OCI-LY1 (cell line): ENCODE measurements at regions not wholly inside any gene's neighbourhood (a gene's known extent, or its start where the extent isn't known, plus 50 kb on each side); places are given as distances from the start of the nearest gene placed in this dataset.

ENCODE experiments used
- H2AFZ ChIP-seq: fragments of 200-600 bp; sonication (generic), shearing (Covaris generic); 2 replicates; pipeline ENCODE4 v1.6.0; 2014; ENCODE audit warnings: antibody characterized with exemption, mild to moderate bottlenecking, low read length
- H3F3A ChIP-seq: fragments of 200-600 bp; sonication (generic), shearing (Covaris generic); 2 replicates; pipeline ENCODE4 v1.6.0; 2014; ENCODE audit warnings: mild to moderate bottlenecking, antibody characterized with exemption, low read length, moderate library complexity; ENCODE audit not compliant: insufficient read depth
- H3K27ac ChIP-seq: fragments of 200-600 bp; sonication (generic); 2 replicates; pipeline ENCODE4 v1.5.1; 2014; ENCODE audit warnings: low read length, mixed run types, mild to moderate bottlenecking, low read depth; ENCODE audit not compliant: poor library complexity, severe bottlenecking
- H3K27me3 ChIP-seq: fragments of 200-600 bp; sonication (generic); 2 replicates; pipeline ENCODE4 v1.6.0; 2014; ENCODE audit warnings: antibody characterized with exemption, mild to moderate bottlenecking, low read length, moderate library complexity; ENCODE audit not compliant: insufficient read depth
- H3K36me3 ChIP-seq: fragments of 200-600 bp; sonication (generic); 2 replicates; pipeline ENCODE4 v1.6.1; 2014; ENCODE audit warnings: mild to moderate bottlenecking, antibody characterized with exemption, low read length, moderate library complexity, mixed read lengths; ENCODE audit not compliant: insufficient read depth
- H3K4me1 ChIP-seq: fragments of 200-600 bp; sonication (generic); 2 replicates; pipeline ENCODE4 v1.5.1; 2014; ENCODE audit warnings: mild to moderate bottlenecking, low read length, moderate library complexity; ENCODE audit not compliant: insufficient read depth, severe bottlenecking
- H3K4me2 ChIP-seq: fragments of 200-600 bp; sonication (generic), shearing (Covaris generic); 2 replicates; pipeline ENCODE4 v1.6.1; 2014; ENCODE audit warnings: low read length
- H3K4me3 ChIP-seq: fragments of 200-600 bp; sonication (generic); 2 replicates; pipeline ENCODE4 v1.5.1; 2014; ENCODE audit warnings: low read length, low read depth, mild to moderate bottlenecking, mixed read lengths; ENCODE audit not compliant: poor library complexity, severe bottlenecking
- H3K79me2 ChIP-seq: fragments of 200-600 bp; shearing (Covaris generic); 2 replicates; pipeline ENCODE4 v1.6.1; 2016; ENCODE audit warnings: mixed run types, low read length, mixed read lengths; ENCODE audit not compliant: insufficient read depth
- H3K9ac ChIP-seq: fragments of 200-600 bp; sonication (generic), shearing (Covaris generic); 2 replicates; pipeline ENCODE4 v1.6.1; 2014; ENCODE audit warnings: mild to moderate bottlenecking, low read length, mixed read lengths
- H3K9me2 ChIP-seq: fragments of 200-600 bp; sonication (generic), shearing (Covaris generic); 2 replicates; pipeline ENCODE4 v1.6.1; 2014; ENCODE audit warnings: low read depth, mild to moderate bottlenecking, low read length, mixed read lengths
- H3K9me3 ChIP-seq: fragments of 200-600 bp; shearing (Covaris generic); 2 replicates; pipeline ENCODE4 v1.6.1; 2014; ENCODE audit warnings: low read length, mixed read lengths
- H4K20me1 ChIP-seq: fragments of 200-600 bp; sonication (generic), shearing (Covaris generic); 2 replicates; pipeline ENCODE4 v1.6.0; 2016; ENCODE audit warnings: mild to moderate bottlenecking, low read length; ENCODE audit not compliant: insufficient read depth
- EZH2 ChIP-seq: fragments of 200-600 bp; sonication (generic), shearing (Covaris generic); IDR thresholded peaks from 2 replicates; pipeline ENCODE4 v1.8.0; 2017; ENCODE audit warnings: borderline replicate concordance, mixed run types, mild to moderate bottlenecking, antibody characterized with exemption, low read length, moderate library complexity, mixed read lengths
- TF ChIP-seq, protein P1 (sequence below): fragments of 200-600 bp; sonication (generic), shearing (Covaris generic); IDR thresholded peaks from 2 replicates; pipeline ENCODE4 v1.5.1; 2017; ENCODE audit warnings: mild to moderate bottlenecking, antibody characterized with exemption, low read length, moderate library complexity, mixed read lengths

DNA sequence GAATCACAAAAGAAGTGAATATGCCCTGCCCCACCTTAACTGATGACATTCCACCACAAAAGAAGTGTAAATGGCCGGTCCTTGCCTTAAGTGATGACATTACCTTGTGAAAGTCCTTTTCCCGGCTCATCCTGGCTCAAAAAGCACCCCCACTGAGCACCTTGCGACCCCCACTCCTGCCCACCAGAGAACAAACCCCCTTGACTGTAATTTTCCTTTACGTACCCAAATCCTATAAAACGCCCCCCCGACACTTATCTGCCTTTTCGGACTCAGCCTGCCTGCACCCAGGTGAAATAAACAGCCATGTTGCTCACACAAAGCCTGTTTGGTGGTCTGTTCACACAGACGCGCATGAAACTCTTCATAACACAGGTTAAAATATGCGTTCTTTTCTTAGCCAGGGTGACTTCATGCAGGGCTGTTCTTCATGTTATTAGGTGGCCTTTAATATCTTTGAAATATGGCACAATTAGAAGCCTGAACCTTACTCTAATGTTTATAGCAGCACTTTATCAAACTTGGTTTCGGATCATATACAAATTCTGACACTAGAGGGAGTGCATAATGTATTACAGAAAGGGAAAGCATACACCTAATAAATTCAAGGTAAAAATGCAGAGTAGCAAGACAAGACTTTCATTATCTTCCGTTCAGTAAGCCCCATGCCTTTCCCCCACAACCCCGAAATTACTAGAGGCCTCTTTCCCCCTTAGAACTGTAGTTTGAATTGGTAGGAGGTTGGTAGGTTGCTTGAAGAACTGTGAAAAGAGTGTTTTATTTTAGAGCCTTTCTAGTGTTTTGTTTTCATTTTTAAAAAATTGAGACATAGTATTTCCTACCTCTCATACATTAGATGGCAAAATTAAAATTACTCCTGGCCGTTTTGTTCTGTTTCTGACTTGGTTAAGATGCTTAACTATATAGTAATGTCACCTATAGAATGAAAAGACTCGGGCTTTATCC, 117.9 kb downstream of the NPY start:
- peak overlapping the region; percentile 16; the same call in 1 of the 2 replicates for H3K4me2 ChIP-seq
- H3K27me3 ChIP-seq: no peaks in the 10 kb centered on the region
- no peaks in the 10 kb centered on the region for H3K9me3 ChIP-seq
- H3K9ac ChIP-seq: no peak overlapping the region
- no peaks in the 10 kb centered on the region for H3F3A ChIP-seq
- H3K4me1 ChIP-seq: peaks cover 5% of the 10 kb centered on the region
- no peaks in the 10 kb centered on the region for H3K36me3 ChIP-seq
- no peak overlapping the region for H3K4me3 ChIP-seq
- no peaks in the 10 kb centered on the region for H4K20me1 ChIP-seq
- H3K27ac ChIP-seq: no peak overlapping the region
- TF ChIP-seq, protein P1, sequence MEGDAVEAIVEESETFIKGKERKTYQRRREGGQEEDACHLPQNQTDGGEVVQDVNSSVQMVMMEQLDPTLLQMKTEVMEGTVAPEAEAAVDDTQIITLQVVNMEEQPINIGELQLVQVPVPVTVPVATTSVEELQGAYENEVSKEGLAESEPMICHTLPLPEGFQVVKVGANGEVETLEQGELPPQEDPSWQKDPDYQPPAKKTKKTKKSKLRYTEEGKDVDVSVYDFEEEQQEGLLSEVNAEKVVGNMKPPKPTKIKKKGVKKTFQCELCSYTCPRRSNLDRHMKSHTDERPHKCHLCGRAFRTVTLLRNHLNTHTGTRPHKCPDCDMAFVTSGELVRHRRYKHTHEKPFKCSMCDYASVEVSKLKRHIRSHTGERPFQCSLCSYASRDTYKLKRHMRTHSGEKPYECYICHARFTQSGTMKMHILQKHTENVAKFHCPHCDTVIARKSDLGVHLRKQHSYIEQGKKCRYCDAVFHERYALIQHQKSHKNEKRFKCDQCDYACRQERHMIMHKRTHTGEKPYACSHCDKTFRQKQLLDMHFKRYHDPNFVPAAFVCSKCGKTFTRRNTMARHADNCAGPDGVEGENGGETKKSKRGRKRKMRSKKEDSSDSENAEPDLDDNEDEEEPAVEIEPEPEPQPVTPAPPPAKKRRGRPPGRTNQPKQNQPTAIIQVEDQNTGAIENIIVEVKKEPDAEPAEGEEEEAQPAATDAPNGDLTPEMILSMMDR: peak; percentile 78
- no peak for TF ChIP-seq EZH2
- no peaks in the 10 kb centered on the region for H3K79me2 ChIP-seq
- H2AFZ ChIP-seq: no peak overlapping the region
- no peaks in the 10 kb centered on the region for H3K9me2 ChIP-seq

DNA sequence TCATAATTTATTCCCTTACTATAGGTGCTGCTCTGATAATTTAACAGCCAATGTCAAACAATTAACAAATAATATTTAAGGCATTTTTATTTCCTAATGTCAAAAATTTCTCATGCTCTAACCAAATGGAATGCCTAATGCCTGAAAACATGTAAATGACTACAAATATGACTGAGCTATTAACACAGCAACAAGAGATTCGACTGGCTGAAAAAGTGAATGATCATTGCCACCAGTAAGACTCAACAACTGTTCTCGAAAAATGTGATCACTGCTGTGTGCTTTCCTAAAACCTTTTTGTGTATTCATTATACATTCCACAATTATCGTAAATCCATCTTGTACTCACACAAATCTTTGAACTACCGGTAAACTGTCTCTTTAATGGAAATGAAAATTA, 118.7 kb downstream of the NPY start:
- H3F3A ChIP-seq: no peaks in the 10 kb centered on the region
- H2AFZ ChIP-seq: no peak overlapping the region
- TF ChIP-seq EZH2: no peak
- TF ChIP-seq, protein P1: no peak
- H3K4me2 ChIP-seq: no peak overlapping the region
- H3K27ac ChIP-seq: no peak overlapping the region
- no peak overlapping the region for H3K9ac ChIP-seq
- H3K4me1 ChIP-seq: peaks cover 5% of the 10 kb centered on the region
- H4K20me1 ChIP-seq: no peaks in the 10 kb centered on the region
- no peaks in the 10 kb centered on the region for H3K79me2 ChIP-seq
- H3K4me3 ChIP-seq: no peak overlapping the region
- H3K27me3 ChIP-seq: no peaks in the 10 kb centered on the region
- no peaks in the 10 kb centered on the region for H3K36me3 ChIP-seq
- H3K9me3 ChIP-seq: no peaks in the 10 kb centered on the region
- no peaks in the 10 kb centered on the region for H3K9me2 ChIP-seq

- Histone ChIP-seq H3K9ac (no peak overlapping the region), H3K27ac (no peak overlapping the region)
Observed at GRCh38 chr7:24403557-24403956, 119.6 kb downstream of the NPY start.

More at GRCh38 chr7:24403557-24403956, 119.6 kb downstream of the NPY start:
- no peaks in the 10 kb centered on the region for H3K36me3 ChIP-seq
- no peaks in the 10 kb centered on the region for H3K79me2 ChIP-seq
- no peaks in the 10 kb centered on the region for H3K27me3 ChIP-seq
- no peak overlapping the region for H3K4me3 ChIP-seq
- TF ChIP-seq, protein P1: no peak
- TF ChIP-seq EZH2: no peak
- H3K4me1 ChIP-seq: peaks cover 5% of the 10 kb centered on the region
- no peaks in the 10 kb centered on the region for H3K9me3 ChIP-seq
- no peaks in the 10 kb centered on the region for H4K20me1 ChIP-seq
- H3F3A ChIP-seq: no peaks in the 10 kb centered on the region
- H2AFZ ChIP-seq: no peak overlapping the region
- H3K9me2 ChIP-seq: no peaks in the 10 kb centered on the region
- H3K4me2 ChIP-seq: no peak overlapping the region
